Stimulated activated CD4-positive, alpha-beta T cell treated with anti-CD3 and anti-CD28 coated beads, Interleukin-4, amount 100 ng/mL, for 1 hour (primary cell): ENCODE measurements at regions not wholly inside any gene's neighbourhood (a gene's known extent, or its start where the extent isn't known, plus 50 kb on each side); places are given as distances from the start of the nearest gene placed in this dataset.
"Not testable (repeated sequence)": the region's sequence is repeated elsewhere in the genome, so short reads cannot be mapped to it uniquely, and the experiment has no call there.

Source experiments
- DNase-seq: peaks from one replicate; pipeline ENCODE4 v3.0.0-alpha.2; 2020

DNA sequence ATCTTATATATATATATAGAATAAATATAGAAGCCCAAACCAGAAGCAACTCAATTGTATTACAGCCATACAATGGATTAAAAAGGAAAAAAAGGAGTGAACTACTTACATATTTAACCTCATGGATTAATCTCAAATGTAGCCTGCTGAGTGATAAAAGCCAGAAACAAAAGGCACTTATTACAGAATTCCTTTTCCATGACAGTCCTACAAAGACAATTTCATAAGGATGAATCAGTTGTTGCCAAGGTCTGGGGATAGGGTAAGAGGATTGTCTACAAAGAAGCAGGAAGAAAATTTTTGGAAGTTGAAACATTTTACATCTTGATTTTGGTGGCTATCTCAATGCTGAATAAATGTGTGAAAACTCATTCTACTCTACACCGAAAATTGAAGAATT, 103.9 kb upstream of the DCC start:
- no peak for DNase-seq

DNA sequence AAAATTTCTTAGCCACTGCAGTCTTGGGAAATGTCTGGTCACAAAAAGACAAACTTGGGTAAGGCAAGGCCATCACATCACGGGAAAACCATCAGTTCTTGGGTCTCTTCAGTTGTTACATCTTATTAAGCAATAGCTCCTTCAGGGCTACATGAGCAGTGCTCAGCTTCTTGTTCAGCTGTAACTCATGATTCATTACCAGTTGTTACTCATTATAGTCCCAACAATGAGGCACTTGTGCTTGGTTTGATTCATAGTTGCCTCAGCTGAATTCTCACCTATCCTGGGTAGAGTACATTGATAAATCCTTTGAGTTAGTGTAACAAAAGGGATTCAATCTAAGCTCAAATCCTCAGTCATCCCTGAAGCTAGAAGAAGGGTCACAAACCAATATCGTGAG, 102.4 kb upstream of the DCC start:
- DNase-seq: no peak

DNA sequence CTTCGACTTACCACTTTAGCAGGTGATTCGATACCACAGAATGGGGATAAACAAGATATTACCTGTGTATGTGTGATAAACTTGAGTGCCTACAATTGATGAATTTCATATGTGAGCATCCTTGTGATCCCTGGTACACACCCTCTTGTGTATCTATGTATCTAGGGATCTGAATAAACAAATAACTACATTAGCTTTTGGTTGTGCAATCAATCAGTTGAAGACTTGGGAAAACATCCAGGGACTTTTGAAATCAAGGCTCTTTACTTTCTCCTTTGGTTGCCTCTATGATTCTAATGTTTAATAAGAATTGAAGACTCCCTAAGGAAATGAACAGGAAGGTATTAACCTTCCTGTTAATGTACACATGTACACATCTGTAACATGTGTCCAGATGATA, 97.3 kb upstream of the DCC start:
- no peak for DNase-seq

DNA sequence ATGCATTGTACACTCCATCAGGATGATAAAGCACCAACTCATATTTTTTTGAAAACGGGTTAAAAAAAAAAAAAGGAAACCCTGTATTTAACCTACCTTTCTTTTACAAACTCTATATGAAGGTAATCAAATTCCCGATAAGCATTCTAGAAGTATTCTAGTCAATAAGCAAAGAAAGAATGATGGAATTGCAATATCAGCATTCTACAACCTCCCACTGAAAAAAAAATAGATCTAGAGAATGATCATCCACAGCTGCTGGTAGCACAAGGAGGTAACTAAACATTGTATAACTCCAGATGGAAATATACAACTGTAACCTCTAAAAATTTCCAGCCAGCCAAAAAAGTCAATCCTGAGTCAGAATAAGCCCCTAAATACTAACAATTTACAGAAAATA, 95.3 kb upstream of the DCC start:
- DNase-seq: no peak

DNA sequence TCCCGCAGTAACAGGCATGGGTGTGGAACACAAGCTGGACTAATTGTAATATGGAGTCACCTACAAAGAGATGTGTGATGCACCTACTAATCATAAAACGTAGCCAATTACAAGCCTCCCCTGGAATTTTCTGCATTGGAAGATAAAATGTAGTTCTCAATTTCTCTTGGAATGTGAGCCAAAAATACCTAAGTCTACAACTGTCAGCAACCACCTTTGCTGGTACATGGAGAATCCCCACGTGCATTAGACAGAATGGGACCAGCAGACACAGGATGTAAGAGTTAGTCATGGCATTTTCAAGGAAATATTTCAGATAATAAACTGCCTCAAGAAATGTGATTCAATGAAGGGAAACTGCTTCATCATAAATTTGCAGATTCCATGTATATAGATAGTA, 85.6 kb upstream of the DCC start:
- DNase-seq: no peak

DNA sequence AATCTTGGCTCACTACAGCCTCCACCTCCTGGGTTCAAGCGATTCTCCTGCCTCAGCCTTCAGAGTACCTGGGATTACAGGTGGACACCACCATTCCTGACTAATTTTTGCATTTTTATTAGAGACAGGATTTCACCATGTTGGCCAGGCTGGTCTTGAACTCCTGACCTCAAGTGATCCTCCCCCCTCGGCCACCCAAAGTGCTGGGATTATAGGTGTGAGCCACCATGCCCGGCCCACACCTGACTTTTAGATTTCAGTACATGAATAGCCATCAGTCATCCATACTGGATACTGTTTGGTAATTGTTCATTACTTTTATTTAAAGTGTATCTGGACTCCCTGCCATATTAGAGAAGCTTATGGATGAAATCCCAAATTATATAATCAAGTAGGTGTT, 82.6 kb upstream of the DCC start:
- DNase-seq: not testable (repeated sequence)

DNA sequence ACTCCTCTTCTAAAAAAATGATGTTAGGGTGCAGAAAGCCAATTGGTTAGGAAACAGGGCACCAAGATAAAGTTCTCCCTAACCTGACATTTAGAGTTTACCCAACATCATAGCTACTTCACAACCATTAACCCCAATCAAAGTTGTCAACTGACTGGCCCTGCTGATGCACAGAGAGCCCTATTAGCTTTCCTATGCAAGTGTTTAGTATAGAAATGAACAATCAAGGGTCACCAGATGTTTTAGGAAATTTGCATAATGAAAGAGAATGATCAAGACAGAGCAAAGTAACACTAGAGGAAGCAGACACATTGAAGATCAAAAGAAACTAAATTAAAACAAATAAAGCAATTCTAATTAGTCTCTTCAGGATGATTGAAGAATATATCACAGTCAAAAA, 64.2 kb upstream of the DCC start:
- no peak for DNase-seq

DNA sequence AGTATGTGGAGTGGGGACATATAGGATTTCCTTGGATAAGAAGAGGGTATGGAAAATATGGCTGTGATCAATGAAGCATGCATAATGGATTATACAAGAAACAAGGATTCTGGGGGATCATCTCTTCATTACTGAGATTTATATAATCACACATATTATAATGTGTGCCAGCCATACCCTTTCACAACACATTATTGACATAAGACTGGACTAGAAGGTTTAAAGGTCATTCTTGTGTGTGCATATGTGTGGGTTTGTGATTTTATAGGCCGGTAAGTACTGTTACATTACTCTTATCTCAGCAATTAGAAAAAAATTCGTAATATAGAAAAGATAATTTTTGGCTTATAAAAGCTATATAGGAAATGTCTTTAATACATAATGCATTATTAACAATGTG, 62.2 kb upstream of the DCC start:
- no peak for DNase-seq

DNA sequence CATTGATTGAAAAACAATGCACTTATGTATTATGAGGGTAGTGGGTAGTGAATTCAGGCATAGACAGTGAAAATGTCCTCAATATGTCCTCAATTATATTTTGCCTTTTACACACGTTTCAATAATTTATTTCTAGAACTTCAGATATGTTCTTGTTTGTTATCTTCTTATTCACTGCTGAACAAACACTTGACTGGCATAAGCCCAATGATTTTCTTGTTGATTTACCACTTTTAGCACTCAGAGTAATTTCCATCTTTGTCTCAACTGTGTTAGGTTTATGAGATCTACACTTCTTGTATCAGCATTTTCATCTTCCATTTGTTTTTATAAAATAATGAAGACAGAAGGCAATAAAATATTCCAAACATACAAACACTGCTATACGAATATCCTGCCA, 61.8 kb upstream of the DCC start:
- DNase-seq: no peak

DNA sequence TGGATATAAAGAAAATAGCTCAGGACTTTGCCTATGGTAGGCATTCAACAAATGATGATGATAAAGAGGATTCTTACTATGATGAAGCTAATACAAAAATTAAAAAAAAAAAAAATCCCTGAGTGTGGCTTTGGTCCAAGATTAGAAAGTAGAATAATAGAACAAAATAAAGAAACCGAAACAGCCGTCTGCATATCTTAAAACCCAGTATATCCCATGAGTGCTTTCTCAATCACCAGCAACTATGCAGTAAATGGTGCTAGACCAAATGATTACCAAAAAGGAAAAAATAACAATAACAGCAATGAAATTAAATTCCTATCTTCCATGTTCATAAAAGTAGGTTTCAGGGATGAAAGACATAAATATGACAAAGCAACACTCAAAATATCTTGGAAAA, 59.3 kb upstream of the DCC start:
- DNase-seq: no peak

DNA sequence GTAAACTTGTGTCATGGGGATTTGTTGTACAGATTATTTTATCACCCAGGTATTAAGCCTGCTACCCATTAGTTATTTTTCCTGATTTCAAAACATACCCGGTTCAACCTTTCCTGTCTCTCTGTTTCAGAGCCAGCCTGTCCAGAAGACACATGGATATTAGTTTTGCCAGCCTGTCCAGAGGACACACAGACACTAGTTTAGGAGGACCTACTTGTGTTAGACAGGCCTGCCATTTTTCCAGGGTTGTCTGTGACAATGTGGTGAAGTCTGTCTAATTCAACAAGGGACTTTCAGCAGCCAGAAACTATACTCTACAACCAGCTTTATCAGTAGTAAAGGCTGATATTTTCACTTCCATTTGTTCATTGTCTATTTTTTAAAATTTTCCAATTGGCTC, 56.1 kb upstream of the DCC start:
- DNase-seq: no peak

DNA sequence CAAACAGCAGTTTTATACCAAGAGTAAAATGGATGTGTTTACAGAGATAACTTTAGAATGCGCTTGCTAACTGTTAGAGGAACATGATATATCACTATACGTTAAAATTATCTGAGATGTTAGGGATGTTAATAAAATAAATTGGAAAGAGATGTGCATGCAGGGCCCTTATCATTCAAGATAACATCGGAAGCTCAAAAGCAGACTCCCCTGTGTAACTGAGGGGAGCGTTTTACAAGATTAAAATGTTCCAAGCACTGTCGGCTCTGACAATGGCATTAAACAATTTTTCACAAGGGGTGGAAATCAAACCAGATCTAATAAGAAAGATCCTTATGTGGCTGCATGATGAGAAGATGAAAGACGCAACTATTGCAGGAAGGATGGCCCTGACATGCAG, 53.3 kb upstream of the DCC start:
- no peak for DNase-seq

DNA sequence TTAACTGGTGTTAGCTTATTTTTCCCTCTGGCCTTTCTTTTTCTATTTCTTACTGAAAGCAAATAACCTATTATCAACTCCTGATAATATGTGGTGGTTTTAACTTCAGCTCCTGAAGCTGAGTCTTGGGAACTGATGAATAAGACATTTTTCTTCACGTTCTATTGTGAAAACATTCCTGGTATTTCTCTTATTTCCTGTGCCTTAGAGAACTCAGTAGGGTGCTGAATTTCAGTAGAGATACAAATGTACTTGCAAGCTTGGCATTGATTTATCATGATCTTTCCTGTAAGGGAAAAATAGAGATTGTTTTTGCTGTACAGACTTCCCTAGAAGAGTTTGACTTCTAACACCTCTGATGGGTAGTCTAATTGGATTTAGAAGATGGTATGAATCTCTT, 52.8 kb upstream of the DCC start:
- no peak for DNase-seq

DNA sequence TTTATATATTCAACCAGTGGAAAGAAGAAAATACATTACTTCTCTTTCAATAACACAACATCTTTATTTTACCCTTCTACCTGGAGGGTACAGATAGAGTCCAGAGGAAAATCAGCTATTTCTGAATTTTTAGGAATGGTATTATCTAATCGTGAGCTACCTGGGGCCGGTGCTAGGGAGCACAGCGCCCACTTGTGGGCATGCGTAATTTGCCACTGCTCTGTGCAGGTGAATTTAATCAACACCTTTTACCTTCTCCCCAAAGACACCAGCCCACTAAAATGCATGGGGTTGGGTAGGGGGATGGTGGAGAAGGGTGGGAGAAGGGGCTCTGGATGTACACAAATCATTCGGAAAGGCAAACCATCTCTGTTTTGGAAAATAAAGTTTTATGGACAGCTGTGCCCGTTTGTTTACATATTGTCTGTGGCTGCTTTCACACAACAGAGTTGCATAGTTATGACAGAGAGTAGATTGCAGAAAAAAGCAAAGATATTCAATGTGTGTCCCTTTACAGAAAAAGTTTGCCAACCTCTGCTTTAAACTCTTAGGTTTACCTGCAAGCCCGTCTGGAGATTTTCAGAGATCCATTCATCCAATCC, 51.5 kb upstream of the DCC start:
- no peak for DNase-seq

DNA sequence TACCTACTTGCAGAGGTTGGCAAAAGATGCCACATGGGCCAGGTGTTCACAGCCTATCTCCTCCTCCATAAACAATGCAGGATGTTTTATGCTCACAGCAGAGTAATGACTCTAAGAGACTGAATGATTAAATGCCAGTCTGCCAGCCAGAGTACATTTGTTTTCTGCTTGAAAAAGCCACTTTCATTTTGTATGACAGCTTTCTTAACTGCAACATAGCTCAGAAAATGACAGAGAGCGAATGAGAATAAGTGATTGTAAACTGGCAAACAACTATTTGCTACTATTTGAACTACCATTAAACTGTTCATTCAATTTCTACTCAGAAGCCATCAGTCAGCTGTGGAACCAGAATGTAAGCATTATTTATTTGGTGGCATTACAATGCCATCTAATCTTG, 50.6 kb upstream of the DCC start:
- DNase-seq: no peak
